Hippocampal formation (tissue), 2 donors: ENCODE measurements at regions not wholly inside any gene's neighbourhood (a gene's known extent, or its start where the extent isn't known, plus 50 kb on each side); places are given as distances from the start of the nearest gene placed in this dataset.
"Not testable (repeated sequence)": the region's sequence is repeated elsewhere in the genome, so short reads cannot be mapped to it uniquely, and the experiment has no call there.

Experiments
- DNase-seq, 2 donors: peaks; one replicate each; lab custom pipeline; 2025; lab: John Stamatoyannopoulos, UW

- no peak for DNase-seq
Observed at GRCh38 chr9:124125651-124125977, 114.0 kb downstream of the LHX2 start.

- peak in 1 of 2 donors; percentile 38 for DNase-seq
Observed at GRCh38 chr9:124126648-124127646, 115.4 kb downstream of the LHX2 start.

- DNase-seq: no peak
Observed at GRCh38 chr9:124128568-124129166, 117.1 kb downstream of the LHX2 start.

GRCh38 chr9:124130277-124131075 lies 118.9 kb downstream of the LHX2 start:
- DNase-seq: no peak

- not testable (repeated sequence) for DNase-seq
Observed at GRCh38 chr9:124131518-124131917, 120.0 kb downstream of the LHX2 start.

GRCh38 chr9:124132671-124133147 lies 121.1 kb downstream of the LHX2 start:
- no peak for DNase-seq

GRCh38 chr9:124133727-124134126 lies 122.2 kb downstream of the LHX2 start:
- peak; percentile 8 to 28 for DNase-seq

DNA sequence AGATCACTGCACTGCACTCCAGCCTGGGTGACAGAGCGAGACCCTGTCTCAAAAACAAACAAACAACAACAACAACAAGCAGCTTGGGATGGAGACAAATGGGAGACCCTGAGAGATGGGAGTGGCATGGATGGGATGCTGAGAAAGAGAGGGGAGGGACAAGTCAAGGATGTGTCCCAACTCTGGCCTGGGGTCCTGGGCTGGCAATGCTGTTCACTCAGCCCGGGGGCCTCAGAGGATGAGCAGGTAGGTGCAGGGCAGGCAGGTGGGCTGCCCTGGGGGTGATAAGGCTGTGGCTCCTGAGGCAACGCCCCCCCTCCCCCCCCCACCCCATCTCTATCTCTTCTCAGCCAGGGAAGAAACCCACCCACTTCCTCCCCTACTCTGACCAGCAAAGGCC lies 123.0 kb downstream of the LHX2 start:
- DNase-seq: no peak

GRCh38 chr9:124135813-124136365 lies 121.9 kb upstream of the NEK6 start:
- DNase-seq: no peak

DNA sequence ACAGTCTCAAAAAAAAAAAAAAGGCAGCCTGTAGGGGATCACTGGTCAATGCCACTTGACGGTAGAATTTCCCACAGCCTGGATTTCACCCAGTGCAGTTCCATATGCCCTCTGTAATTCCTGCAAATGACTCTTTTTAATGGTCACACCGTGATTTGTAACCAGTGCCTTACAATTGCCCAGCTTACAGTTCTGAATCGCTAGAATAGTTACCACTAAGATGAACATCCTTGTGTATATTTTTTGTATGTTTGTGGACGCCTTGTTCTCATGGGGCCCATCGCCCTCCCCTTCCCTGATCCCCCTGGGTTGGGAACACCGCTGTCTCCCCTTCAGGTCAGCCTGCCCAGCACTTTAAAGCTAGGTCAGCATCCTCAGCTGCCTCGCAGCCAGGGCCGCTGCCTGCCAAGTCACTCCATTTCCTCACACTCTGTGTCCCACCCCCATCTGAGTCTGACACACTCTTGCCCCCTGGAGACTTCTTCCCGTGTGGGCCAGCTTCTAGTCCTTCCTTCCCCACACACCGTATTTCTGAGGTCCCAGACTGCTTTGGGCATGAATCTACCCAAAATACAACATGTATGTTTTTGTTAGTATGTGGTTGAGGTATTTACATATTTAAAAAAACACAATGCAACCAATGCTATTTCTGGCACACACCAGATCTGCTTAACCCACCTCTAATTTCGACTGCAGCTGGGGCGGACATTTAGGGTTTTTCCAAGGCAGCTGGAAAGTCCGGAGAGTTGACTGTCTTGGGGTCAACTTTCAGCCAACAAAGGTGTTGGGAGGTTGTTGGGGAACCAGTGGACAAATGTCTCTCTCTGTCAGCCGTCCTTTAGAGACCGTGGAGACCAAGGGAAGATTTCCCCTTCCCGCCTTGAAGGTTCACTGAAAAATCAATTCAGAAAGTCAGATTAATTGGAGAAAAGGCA lies 120.5 kb upstream of the NEK6 start:
- no peak for DNase-seq

DNA sequence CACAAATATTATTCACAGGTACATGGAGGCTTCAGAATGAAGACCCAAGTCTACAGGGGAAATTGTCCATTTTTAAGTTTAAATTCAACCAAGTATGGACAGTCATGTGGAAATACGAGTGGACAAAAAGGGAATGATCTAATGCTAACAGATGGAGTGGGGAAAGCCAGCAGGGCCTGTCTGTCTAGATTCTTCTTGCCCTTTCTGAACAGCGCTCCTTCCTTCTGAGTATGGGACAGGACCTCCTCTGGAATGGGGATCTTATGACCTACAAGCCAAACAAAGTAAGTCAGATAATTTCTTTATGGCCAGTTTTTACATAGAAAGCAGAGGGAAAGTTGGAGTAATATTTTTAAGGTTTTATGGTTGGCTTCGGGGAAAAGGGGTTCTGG lies 119.8 kb upstream of the NEK6 start:
- DNase-seq: no peak

GRCh38 chr9:124139001-124139400 lies 118.7 kb upstream of the NEK6 start:
- DNase-seq: no peak

GRCh38 chr9:124140941-124141568 lies 116.7 kb upstream of the NEK6 start:
- no peak for DNase-seq

DNA sequence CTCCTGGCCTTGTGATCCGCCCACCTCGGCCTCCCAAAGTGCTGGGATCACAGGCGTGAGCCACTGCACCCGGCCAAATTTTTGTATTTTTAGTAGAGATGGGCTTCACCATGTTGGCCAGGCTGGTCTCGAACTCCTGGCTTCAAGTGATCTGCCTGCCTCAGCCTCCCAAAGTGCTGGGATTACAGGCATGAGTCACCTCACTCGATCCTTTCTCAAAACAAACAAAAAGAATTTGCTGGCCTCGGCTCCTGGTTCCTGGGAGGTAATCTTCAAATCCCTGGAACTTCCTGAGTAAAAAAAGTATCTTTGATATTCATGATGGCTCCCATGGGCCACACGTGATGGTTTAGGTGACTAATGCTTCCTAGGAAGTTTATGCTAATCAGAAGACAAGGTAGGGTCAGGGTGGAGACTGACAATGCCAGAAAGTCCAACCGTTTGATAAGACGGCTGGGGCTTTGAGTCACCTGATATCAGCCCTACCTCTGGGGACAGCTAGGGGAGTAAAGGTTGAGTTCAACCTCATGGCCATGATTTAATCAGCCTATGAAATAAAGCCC lies 113.1 kb upstream of the NEK6 start:
- DNase-seq: not testable (repeated sequence)

DNA sequence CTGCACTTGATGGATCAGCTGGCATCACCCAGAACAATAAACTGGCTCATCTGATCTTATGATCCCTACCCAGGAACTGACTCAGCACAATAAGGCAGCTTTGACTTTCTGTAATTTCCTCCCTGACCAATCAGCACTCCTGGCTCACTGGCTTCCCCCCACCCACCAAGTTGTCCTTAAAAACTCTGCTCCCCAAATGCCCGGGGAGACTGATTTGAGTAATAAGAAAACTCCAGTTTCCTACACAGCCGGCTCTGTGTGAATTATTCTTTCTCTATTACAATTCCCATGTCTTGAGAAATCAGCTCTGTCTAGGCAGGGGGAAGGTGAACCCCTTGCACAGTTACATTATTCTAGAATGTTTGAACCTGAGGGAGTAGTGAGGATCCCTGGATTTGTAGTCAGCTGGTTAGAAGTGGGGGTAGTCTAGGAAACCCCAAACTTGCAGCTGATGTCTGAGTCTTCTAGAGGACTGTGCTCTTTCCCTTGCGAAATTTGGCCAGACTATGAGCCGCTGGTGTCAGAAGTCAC lies 111.7 kb upstream of the NEK6 start:
- DNase-seq: no peak

DNA sequence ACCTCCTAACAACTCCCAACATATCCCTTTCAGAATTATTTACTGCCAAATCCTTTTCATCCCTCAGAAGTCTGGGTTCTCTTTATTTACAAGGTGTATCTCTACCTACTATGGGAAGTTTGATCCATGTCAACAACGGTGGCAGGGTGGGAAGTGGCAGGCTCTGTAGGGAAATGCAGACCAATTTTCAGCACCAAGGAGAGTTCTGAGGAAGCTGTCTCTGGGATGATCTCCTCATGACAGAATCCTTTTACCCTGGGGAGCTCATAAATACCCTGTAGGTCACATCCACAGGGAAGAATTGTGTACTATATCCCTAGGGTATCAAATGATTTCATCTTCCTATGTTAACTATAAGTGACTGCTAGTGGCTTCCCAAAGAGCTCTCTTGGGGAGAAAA lies 107.8 kb upstream of the NEK6 start:
- no peak for DNase-seq

DNA sequence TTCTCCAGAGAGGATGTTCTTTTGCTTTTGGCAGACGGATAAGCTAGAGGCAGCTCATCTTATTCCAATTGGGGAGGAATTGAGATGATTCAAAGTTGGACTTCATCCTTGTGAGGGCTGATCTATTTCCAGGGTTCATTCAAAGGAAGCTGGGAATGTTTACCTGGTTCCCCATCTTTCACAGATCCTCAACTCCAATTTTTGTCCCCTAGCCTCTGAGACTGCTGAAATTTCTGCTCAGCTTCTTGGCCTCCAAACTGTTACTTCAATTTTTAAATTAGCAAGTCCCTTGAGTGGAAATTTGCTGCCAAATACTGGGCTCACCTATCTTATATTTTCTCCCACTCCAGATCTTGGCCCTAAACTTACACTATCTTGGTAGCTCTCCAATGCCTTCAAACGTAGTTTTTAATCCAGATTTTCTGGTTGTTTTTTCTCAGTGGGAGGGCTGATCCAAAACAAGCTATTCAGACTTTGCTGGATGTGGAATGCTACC lies 93.9 kb upstream of the NEK6 start:
- peak in 1 of 2 donors; percentile 7 for DNase-seq

DNA sequence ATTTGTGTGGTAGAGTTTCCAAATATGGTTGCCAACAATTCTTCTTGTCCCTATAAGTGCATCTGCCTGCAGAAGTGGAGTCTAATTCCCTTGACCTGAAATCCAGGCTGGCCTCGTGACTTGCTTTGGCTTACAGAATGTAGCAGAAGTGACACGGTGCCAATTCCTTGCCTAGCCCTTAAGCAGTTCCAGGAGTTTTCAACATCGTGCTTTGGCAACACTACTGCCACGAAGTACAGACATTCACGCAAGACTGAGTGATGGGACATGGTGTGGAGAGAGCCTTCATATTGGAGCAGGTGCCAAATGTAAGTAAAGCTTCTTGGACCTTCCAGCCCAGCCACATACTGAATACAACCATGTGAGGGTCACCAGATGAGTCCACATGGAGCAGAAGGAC lies 92.9 kb upstream of the NEK6 start:
- peak in 1 of 2 donors; percentile 20 for DNase-seq

DNA sequence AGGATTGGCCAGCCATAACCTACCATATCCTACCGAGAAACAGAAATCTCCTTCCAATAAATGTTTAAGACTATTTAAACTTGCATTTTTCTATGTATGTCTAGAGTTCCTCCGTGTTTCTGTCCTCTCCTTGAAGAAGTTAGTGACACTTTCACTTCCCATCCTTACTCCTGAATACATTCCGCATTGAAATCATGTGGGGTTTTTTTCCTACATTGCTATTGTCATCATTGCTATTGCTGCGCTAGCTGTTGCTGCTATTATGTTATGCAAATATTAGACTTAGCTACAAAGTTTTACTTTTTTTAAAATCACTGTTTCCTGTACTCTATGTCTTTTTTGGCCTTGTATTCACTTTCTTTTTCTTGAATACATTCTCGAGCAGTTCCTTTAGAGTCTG lies 83.3 kb upstream of the NEK6 start:
- no peak for DNase-seq

DNA sequence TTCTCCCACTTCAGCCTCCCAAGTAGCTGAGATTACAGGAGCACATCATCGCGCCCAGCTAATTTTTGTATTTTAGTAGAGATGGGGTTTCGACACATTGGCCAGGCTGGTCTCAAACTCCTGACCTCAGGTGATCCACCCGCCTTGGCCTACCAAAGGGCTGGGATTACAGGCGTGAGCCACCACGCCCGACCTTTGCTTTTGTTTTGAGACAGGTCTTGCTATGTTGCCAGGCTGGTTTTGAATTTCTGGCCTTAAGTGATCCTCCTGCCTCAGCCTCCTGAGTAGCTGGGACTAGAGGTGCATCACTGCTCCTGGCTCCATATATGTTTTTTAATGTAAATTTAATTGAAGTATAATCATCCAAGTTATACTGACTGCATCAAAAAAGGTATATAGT lies 80.2 kb upstream of the NEK6 start:
- DNase-seq: not testable (repeated sequence)
